ENCODE measurements at regions not wholly inside any gene's neighbourhood (a gene's known extent, or its start where the extent isn't known, plus 50 kb on each side); places are given as distances from the start of the nearest gene placed in this dataset.

DNA sequence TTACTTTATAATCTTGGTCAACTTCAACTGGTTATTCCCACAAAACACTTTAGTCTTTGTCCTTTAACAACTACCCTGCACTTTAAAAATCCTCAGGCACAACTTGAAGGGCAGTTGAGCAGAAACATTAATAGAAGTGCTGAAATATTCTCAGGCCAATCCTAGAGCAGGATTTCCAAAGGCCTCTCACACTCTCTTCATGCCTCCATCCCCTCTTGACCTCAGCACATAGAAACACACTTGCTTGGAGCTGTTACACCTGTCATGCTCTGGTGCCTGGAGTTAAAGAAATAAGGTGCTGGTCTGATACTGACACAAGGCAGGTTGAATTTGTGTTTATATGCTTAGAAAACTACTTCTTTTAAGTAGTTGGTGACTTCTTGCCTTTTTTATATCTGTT, 618.8 kb upstream of the POU3F2 start:
- DNase-seq (ENCODE audit: low spot score) (no peak), ATAC-seq (ENCODE audit: insufficient number of reproducible peaks, low FRiP score, low read depth) (no peak)
- no peak for TF ChIP-seq CTCF (IDR thresholded peaks at IDR 0.05)
- Histone ChIP-seq H3K36me3 (no peaks in the 10 kb centered on the region), H3K4me3 (no peak overlapping the region), H3K27ac (no peak overlapping the region), H3K9me3 (no peaks in the 10 kb centered on the region), H3K4me1 (ENCODE audit: control insufficient read depth in 1 of 2, low read depth in 2 of 2) (no peaks in the 10 kb centered on the region), H3K27me3 (replicated peaks; ENCODE audit: insufficient read depth) (no peaks in the 10 kb centered on the region)

DNA sequence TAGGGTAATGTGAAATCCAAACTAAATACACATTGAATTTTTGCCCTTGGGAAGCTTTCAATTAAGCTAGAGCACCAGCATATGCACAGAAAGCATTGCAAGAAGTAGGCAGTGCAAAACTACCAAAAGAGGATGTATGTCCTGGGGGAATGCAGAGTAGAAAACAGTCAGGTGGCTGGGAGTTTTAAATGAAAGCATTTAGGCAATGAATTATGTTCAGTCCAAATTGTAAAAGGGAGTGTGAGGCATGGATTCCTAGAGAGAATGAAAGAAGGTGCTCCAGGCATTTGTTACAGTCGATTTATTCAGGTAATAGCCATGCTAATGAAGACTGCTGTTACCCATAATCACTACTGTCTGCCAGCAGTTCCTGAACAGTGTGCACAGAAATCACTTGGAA, 604.1 kb upstream of the POU3F2 start:
- Histone ChIP-seq H3K27ac (no peak overlapping the region), H3K36me3 (no peaks in the 10 kb centered on the region), H3K9me3 (no peaks in the 10 kb centered on the region), H3K27me3 (replicated peaks; ENCODE audit: insufficient read depth) (no peaks in the 10 kb centered on the region), H3K4me1 (ENCODE audit: control insufficient read depth in 1 of 2, low read depth in 2 of 2) (no peaks in the 10 kb centered on the region), H3K4me3 (no peak overlapping the region)
- no peak for DNase-seq (ENCODE audit: low spot score)
- TF ChIP-seq CTCF (IDR thresholded peaks at IDR 0.05), result no peak
- ATAC-seq (ENCODE audit: insufficient number of reproducible peaks, low FRiP score, low read depth), result no peak

DNA sequence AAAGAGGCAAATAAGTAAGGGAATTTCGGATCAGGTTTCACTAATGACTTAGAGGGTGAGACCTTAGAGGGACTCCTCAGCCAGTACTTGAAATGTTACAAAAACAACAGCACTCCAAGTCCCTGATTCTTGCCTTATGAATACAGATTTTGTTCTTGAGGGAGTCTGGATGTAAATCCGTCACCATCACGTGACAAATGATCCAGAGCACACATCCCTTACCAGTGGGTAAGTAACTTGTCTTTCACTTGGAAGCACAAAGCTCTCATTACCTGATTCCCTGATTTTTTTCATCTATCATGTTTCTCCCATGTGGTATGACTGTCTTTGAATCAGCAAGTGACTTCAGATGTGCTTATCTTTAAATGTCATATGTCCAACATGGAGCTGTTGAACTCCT, 595.3 kb upstream of the POU3F2 start:
- Histone ChIP-seq H3K36me3 (no peaks in the 10 kb centered on the region), H3K27ac (no peak overlapping the region), H3K27me3 (replicated peaks; ENCODE audit: insufficient read depth) (no peaks in the 10 kb centered on the region), H3K9me3 (no peaks in the 10 kb centered on the region), H3K4me1 (ENCODE audit: control insufficient read depth in 1 of 2, low read depth in 2 of 2) (no peaks in the 10 kb centered on the region), H3K4me3 (no peak overlapping the region)
- no peak for DNase-seq (ENCODE audit: low spot score)
- no peak for TF ChIP-seq CTCF (IDR thresholded peaks at IDR 0.05)
- ATAC-seq (ENCODE audit: insufficient number of reproducible peaks, low FRiP score, low read depth), result no peak

GRCh38 chr6:98241630-98242029, 592.7 kb upstream of the POU3F2 start:
- ATAC-seq (ENCODE audit: insufficient number of reproducible peaks, low FRiP score, low read depth) (no peak), DNase-seq (ENCODE audit: low spot score) (no peak)
- H3K27me3 ChIP-seq (replicated peaks; ENCODE audit: insufficient read depth), result no peaks in the 10 kb centered on the region
- no peaks in the 10 kb centered on the region for H3K4me1 ChIP-seq (ENCODE audit: control insufficient read depth in 1 of 2, low read depth in 2 of 2)
- no peak overlapping the region for H3K4me3 ChIP-seq
- H3K27ac ChIP-seq, result no peak overlapping the region
- TF ChIP-seq CTCF (IDR thresholded peaks at IDR 0.05), result no peak
- no peaks in the 10 kb centered on the region for H3K9me3 ChIP-seq
- no peaks in the 10 kb centered on the region for H3K36me3 ChIP-seq

DNA sequence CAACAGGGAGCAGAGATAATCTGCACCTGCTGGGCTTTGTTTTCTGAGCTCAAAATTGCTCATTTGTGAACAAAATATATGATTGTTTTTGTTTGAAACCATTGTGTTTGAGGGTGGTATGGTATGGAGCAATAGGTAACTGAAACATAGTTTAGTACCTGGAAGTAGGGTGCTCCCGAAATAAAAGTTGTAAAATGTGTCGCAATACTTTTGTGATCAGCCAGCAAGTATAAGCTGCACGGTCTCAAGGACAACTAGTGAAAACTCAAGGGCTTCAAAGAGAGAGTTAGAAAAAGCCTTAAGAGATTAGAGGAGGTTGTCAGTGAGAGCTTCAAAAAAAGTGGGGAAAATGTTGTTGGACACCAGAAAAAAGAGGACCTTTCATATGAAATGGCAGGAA, 579.8 kb upstream of the POU3F2 start:
- H3K4me1 ChIP-seq (ENCODE audit: control insufficient read depth in 1 of 2, low read depth in 2 of 2), result no peaks in the 10 kb centered on the region
- H3K27ac ChIP-seq, result no peak overlapping the region
- H3K9me3 ChIP-seq, result no peaks in the 10 kb centered on the region
- DNase-seq (ENCODE audit: low spot score), result no peak
- TF ChIP-seq CTCF (IDR thresholded peaks at IDR 0.05), result no peak
- no peaks in the 10 kb centered on the region for H3K36me3 ChIP-seq
- H3K27me3 ChIP-seq (replicated peaks; ENCODE audit: insufficient read depth), result no peaks in the 10 kb centered on the region
- H3K4me3 ChIP-seq, result no peak overlapping the region
- ATAC-seq (ENCODE audit: insufficient number of reproducible peaks, low FRiP score, low read depth), result no peak
